Keratinocyte (primary cell): ENCODE measurements at regions not wholly inside any gene's neighbourhood (a gene's known extent, or its start where the extent isn't known, plus 50 kb on each side); places are given as distances from the start of the nearest gene placed in this dataset.

Source experiments
- DNase-seq: peaks from one replicate; pipeline ENCODE4 v3.0.0-alpha.2; 2011; ENCODE audit warnings: low read depth, missing footprints, low spot score
- FAIRE-seq: peaks from 2 replicates; lab custom pipeline; 2011; peaks lifted over from hg19 to GRCh38; lab: Jason Lieb, UNC
- H2AFZ ChIP-seq: 2 replicates; pipeline ENCODE4 v1.6.0; 2012; ENCODE audit warnings: low read length, control low read depth, inconsistent platforms; ENCODE audit not compliant: control insufficient read depth
- H3K27ac ChIP-seq: 2 replicates; pipeline ENCODE4 v1.5.1; 2011; ENCODE audit warnings: low read length; ENCODE audit not compliant: control insufficient read depth, insufficient read depth
- H3K27me3 ChIP-seq: 3 replicates; pipeline ENCODE4 v1.6.0; 2011; ENCODE audit warnings: low read length; ENCODE audit not compliant: control insufficient read depth, insufficient read depth; ENCODE audit errors: extremely low read depth
- H3K36me3 ChIP-seq, 2 experiments: 2 replicates in 1 of 2; 3 replicates in 1 of 2; pipeline ENCODE4 v1.5.1; 2011; ENCODE audit warnings: low read length in 2 of 2, mild to moderate bottlenecking in 1 of 2; ENCODE audit not compliant: control insufficient read depth in 2 of 2, insufficient read depth in 2 of 2; ENCODE audit errors: extremely low read depth in 1 of 2
- H3K4me1 ChIP-seq: 3 replicates; pipeline ENCODE4 v1.5.1; 2011; ENCODE audit warnings: low read length; ENCODE audit not compliant: control insufficient read depth, insufficient read depth; ENCODE audit errors: extremely low read depth
- H3K4me2 ChIP-seq: 3 replicates; pipeline ENCODE4 v1.6.0; 2011; ENCODE audit warnings: low read depth, low read length; ENCODE audit not compliant: control insufficient read depth, insufficient read depth; ENCODE audit errors: extremely low read depth
- H3K4me3 ChIP-seq, 3 experiments: fragments of 200-600 bp in 1 of 3; sonication (generic) in 1 of 3; 2 replicates in 2 of 3; 3 replicates in 1 of 3; pipeline ENCODE4 v1.5.1; 2011 to 2016; ENCODE audit warnings: low read length in 3 of 3, mild to moderate bottlenecking in 3 of 3, control low read depth in 2 of 3, inconsistent platforms in 1 of 3, low read depth in 1 of 3, mixed read lengths in 1 of 3, mixed run types in 1 of 3, moderate library complexity in 1 of 3; ENCODE audit not compliant: control insufficient read depth in 2 of 3, insufficient read depth in 2 of 3; ENCODE audit errors: extremely low read depth in 1 of 3
- H3K79me2 ChIP-seq: 2 replicates; pipeline ENCODE4 v1.6.0; 2012; ENCODE audit warnings: low read length; ENCODE audit not compliant: control insufficient read depth, insufficient read depth
- H3K9ac ChIP-seq: 3 replicates; pipeline ENCODE4 v1.6.0; 2011; ENCODE audit warnings: low read length; ENCODE audit not compliant: control insufficient read depth, insufficient read depth; ENCODE audit errors: extremely low read depth
- H3K9me1 ChIP-seq: 3 replicates; pipeline ENCODE4 v1.6.0; 2011; ENCODE audit warnings: low read length; ENCODE audit not compliant: control insufficient read depth, insufficient read depth; ENCODE audit errors: extremely low read depth
- H3K9me3 ChIP-seq: 2 replicates; pipeline ENCODE4 v1.5.1; 2012; ENCODE audit warnings: low read depth, low read length; ENCODE audit not compliant: control insufficient read depth
- H4K20me1 ChIP-seq: 3 replicates; pipeline ENCODE4 v1.6.0; 2011; ENCODE audit warnings: low read length; ENCODE audit not compliant: control insufficient read depth, insufficient read depth; ENCODE audit errors: extremely low read depth
- CTCF ChIP-seq, 3 experiments: IDR thresholded peaks in 1 of 3; conservative IDR thresholded peaks in 1 of 3; optimal IDR thresholded peaks in 1 of 3; 2 replicates in 2 of 3; 3 replicates in 1 of 3; pipeline versions ENCODE3 to v1.5.1; 2011; ENCODE audit warnings: low read length in 3 of 3, mild to moderate bottlenecking in 3 of 3, moderate library complexity in 2 of 3, control low read depth in 1 of 3, inconsistent platforms in 1 of 3; ENCODE audit not compliant: insufficient read depth in 2 of 3; ENCODE audit errors: extremely low read depth in 1 of 3
- EZH2 ChIP-seq: IDR thresholded peaks from one replicate; pipeline ENCODE4 v1.6.1; 2012; ENCODE audit warnings: inconsistent platforms, mild to moderate bottlenecking, low read length, moderate library complexity
- dilution Hi-C: fragments of 300-500 bp; cut with MboI; formaldehyde crosslinking; loops from one replicate; pipeline ENCODE4 v1.7.0; 2020; ENCODE audit warnings: low sequenced_read_pairs; ENCODE audit not compliant: extremely low pct_ligation_motif_present

GRCh38 chr2:176537932-176538331 lies 268.7 kb downstream of the MTX2 start:
- no peak overlapping the region for H2AFZ ChIP-seq
- H3K4me2 ChIP-seq = no peak overlapping the region
- dilution Hi-C loops = no loop called here
- H3K9me1 ChIP-seq = no peaks in the 10 kb centered on the region
- H3K9ac ChIP-seq = no peak overlapping the region
- H3K4me3 ChIP-seq = no peak overlapping the region
- no peak for DNase-seq
- no peaks in the 10 kb centered on the region for H3K36me3 ChIP-seq
- no peaks in the 10 kb centered on the region for H3K27me3 ChIP-seq
- H3K27ac ChIP-seq = no peak overlapping the region
- no peaks in the 10 kb centered on the region for H3K9me3 ChIP-seq
- H4K20me1 ChIP-seq = no peaks in the 10 kb centered on the region
- no peak for FAIRE-seq
- H3K79me2 ChIP-seq = no peaks in the 10 kb centered on the region
- peaks cover 4% of the 10 kb centered on the region for H3K4me1 ChIP-seq
- TF ChIP-seq CTCF (optimal IDR thresholded peaks at IDR 0.05 in 1 of 3, IDR thresholded peaks at IDR 0.05 in 1 of 3, conservative IDR thresholded peaks at IDR 0.05 in 1 of 3; ENCODE audit: extremely low read depth in 1 of 3, insufficient read depth in 2 of 3, low read length in 3 of 3) = no peak
- no peak for TF ChIP-seq EZH2

DNA sequence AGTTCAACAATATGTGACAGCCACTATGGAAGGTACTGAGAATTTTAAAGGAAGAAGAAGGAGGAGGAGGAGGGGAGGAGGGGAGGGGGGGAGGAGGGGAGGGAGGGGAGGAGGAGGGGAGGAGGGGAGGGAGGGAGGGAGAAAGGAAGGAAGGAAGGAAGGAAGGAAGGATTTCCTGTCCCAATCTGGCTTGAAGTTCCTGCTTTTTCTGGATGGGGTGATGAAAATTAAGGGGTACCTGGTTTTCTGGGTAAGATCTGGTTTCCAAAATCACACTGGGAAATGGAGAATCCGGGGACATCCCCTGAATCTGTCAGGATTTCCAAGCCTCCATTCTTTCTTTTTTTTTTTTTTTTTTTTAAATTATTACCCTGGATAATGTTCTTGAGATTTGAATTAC lies 271.8 kb downstream of the MTX2 start:
- FAIRE-seq = no peak
- Histone ChIP-seq H3K4me3 (no peak overlapping the region), H3K4me1 (no peaks in the 10 kb centered on the region), H3K36me3 (no peaks in the 10 kb centered on the region), H3K4me2 (no peak overlapping the region), H3K27me3 (no peaks in the 10 kb centered on the region), H3K79me2 (no peaks in the 10 kb centered on the region), H3K9me1 (no peaks in the 10 kb centered on the region), H3K9me3 (no peaks in the 10 kb centered on the region), H2AFZ (no peak overlapping the region), H3K27ac (no peak overlapping the region), H3K9ac (no peak overlapping the region), H4K20me1 (no peaks in the 10 kb centered on the region)
- TF ChIP-seq CTCF (optimal IDR thresholded peaks at IDR 0.05 in 1 of 3, IDR thresholded peaks at IDR 0.05 in 1 of 3, conservative IDR thresholded peaks at IDR 0.05 in 1 of 3; ENCODE audit: extremely low read depth in 1 of 3, insufficient read depth in 2 of 3, low read length in 3 of 3) = no peak
- no peak for TF ChIP-seq EZH2
- dilution Hi-C loops = no loop called here
- DNase-seq = no peak
